ENCODE measurements at regions not wholly inside any gene's neighbourhood (a gene's known extent, or its start where the extent isn't known, plus 50 kb on each side); places are given as distances from the start of the nearest gene placed in this dataset.

DNA sequence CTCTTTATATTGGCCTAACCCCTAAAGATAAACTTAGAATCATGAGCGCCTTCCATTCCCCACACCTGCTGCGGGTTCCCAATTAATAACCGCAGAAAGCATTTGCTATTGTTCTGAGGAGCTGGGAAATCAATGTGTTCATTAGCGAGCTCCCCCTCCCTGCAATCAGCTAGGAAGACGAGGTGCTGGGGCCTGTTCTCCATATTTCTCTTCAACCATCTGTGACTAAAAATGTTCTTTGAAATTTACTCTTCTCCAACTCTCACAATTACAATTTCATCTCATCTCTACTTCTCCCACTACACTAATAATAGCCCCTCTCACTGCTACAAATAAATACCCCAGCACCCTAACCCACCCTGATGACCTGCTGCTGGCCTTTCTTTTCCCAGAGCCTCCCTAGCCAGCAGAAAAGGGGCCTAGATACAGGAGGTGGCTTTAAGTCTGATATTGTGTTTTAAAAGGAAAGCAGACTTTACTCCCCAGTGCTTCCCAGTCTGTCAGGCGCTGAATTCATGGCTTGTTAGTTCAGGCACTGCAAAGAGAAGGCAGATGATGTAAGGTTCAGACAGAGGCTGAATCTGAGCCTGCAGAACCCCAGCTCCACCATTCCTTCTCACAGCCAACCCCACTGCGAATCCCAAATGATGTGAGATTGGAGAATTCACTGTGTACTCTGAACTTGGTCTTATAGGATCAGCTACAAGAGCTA, 477.5 kb upstream of the DAB1 start:
- Histone ChIP-seq H3K4me1 (ENCODE audit: control insufficient read depth in 1 of 2, insufficient read depth in 2 of 2, low read length in 2 of 2) (no peaks in the 10 kb centered on the region), H4K20me1 (ENCODE audit: insufficient read depth, low read length) (no peaks in the 10 kb centered on the region), H3K4me2 (replicated peaks; ENCODE audit: extremely low read depth, low read length, poor library complexity, severe bottlenecking) (no peak overlapping the region), H3K79me2 (ENCODE audit: insufficient read depth, low read length) (no peaks in the 10 kb centered on the region), H3K9me3 (replicated peaks in 1 of 2; ENCODE audit: control insufficient read depth in 1 of 2, insufficient read depth in 1 of 2, low read length in 2 of 2) (peaks cover 0 to 3% of the 10 kb centered on the region in 2 donors), H3K4me3 (replicated peaks in 1 of 3; ENCODE audit: low read depth in 2 of 3, low read length in 3 of 3) (no peak overlapping the region), H3K27me3 (ENCODE audit: control insufficient read depth in 2 of 2, insufficient read depth in 2 of 2, low read length in 2 of 2) (no peaks in the 10 kb centered on the region), H3K36me3 (replicated peaks in 1 of 2; ENCODE audit: control insufficient read depth in 1 of 2, insufficient read depth in 2 of 2, low read length in 2 of 2) (no peaks in the 10 kb centered on the region), H2AFZ (ENCODE audit: insufficient read depth, low read depth, low read length, poor library complexity, severe bottlenecking) (no peak overlapping the region), H3K27ac (ENCODE audit: low read depth in 1 of 2, low read length in 2 of 2) (no peak overlapping the region), H3K9ac (ENCODE audit: insufficient read depth, low read length, poor library complexity, severe bottlenecking) (no peak overlapping the region)
- Mint-ChIP-seq H3K4me1 (no peaks in the 10 kb centered on the region), H3K27ac (no peak overlapping the region), H3K9me3 (no peaks in the 10 kb centered on the region), H3K27me3 (ENCODE audit: low read depth in 3 of 3) (peaks cover 0 to 6% (median 4%) of the 10 kb centered on the region in 3 donors), H3K36me3 (no peaks in the 10 kb centered on the region), H3K4me3 (no peak overlapping the region)
- intact Hi-C loops (cut with micrococcal nuclease), result no loop called here
- TF ChIP-seq, protein P1, sequence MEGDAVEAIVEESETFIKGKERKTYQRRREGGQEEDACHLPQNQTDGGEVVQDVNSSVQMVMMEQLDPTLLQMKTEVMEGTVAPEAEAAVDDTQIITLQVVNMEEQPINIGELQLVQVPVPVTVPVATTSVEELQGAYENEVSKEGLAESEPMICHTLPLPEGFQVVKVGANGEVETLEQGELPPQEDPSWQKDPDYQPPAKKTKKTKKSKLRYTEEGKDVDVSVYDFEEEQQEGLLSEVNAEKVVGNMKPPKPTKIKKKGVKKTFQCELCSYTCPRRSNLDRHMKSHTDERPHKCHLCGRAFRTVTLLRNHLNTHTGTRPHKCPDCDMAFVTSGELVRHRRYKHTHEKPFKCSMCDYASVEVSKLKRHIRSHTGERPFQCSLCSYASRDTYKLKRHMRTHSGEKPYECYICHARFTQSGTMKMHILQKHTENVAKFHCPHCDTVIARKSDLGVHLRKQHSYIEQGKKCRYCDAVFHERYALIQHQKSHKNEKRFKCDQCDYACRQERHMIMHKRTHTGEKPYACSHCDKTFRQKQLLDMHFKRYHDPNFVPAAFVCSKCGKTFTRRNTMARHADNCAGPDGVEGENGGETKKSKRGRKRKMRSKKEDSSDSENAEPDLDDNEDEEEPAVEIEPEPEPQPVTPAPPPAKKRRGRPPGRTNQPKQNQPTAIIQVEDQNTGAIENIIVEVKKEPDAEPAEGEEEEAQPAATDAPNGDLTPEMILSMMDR (IDR thresholded peaks at IDR 0.05), result no peak
- 90% methylated on average over 2 of the region's 7 CpGs for WGBS (ENCODE audit: insufficient coverage)
- DNase-seq, result no peak

DNA sequence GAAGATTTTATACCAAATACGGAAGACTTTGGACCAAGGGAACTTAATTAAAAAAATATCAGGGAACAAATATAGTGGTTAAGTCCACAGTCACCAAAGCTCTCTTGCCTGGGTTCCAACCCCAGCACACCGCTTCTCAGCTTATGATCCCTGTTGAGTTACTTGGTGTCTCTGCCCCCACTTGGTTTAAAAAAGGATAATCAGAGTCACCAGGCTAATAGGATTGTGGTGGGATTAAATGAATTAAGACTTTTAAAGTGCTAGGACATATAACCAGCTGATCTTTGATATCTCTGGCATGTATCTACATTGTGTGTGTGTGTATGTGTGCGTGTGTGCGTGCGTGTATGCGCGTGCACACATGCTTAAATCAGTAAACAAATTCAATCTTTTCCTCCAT, 474.7 kb upstream of the DAB1 start:
- Mint-ChIP-seq H3K27me3 (ENCODE audit: low read depth in 3 of 3) (peaks cover 0 to 6% (median 4%) of the 10 kb centered on the region in 3 donors), H3K36me3 (no peaks in the 10 kb centered on the region), H3K27ac (no peak overlapping the region), H3K4me3 (no peak overlapping the region), H3K4me1 (no peaks in the 10 kb centered on the region), H3K9me3 (no peaks in the 10 kb centered on the region)
- TF ChIP-seq, protein P1 (IDR thresholded peaks at IDR 0.05), result no peak
- no peak for DNase-seq
- Histone ChIP-seq H3K36me3 (replicated peaks in 1 of 2; ENCODE audit: control insufficient read depth in 1 of 2, insufficient read depth in 2 of 2, low read length in 2 of 2) (no peaks in the 10 kb centered on the region), H2AFZ (ENCODE audit: insufficient read depth, low read depth, low read length, poor library complexity, severe bottlenecking) (no peak overlapping the region), H4K20me1 (ENCODE audit: insufficient read depth, low read length) (no peaks in the 10 kb centered on the region), H3K79me2 (ENCODE audit: insufficient read depth, low read length) (no peaks in the 10 kb centered on the region), H3K4me3 (replicated peaks in 1 of 3; ENCODE audit: low read depth in 2 of 3, low read length in 3 of 3) (no peak overlapping the region), H3K4me2 (replicated peaks; ENCODE audit: extremely low read depth, low read length, poor library complexity, severe bottlenecking) (no peak overlapping the region), H3K27me3 (ENCODE audit: control insufficient read depth in 2 of 2, insufficient read depth in 2 of 2, low read length in 2 of 2) (no peaks in the 10 kb centered on the region), H3K9ac (ENCODE audit: insufficient read depth, low read length, poor library complexity, severe bottlenecking) (no peak overlapping the region), H3K4me1 (ENCODE audit: control insufficient read depth in 1 of 2, insufficient read depth in 2 of 2, low read length in 2 of 2) (no peaks in the 10 kb centered on the region), H3K27ac (ENCODE audit: low read depth in 1 of 2, low read length in 2 of 2) (no peak overlapping the region), H3K9me3 (replicated peaks in 1 of 2; ENCODE audit: control insufficient read depth in 1 of 2, insufficient read depth in 1 of 2, low read length in 2 of 2) (peaks cover 0 to 2% of the 10 kb centered on the region in 2 donors)
- intact Hi-C loops (cut with micrococcal nuclease), result no loop called here
- 100% methylated on average over 1 of the region's 7 CpGs for WGBS (ENCODE audit: insufficient coverage)
